Neural crest cell (in vitro differentiated cells): ENCODE measurements at regions not wholly inside any gene's neighbourhood (a gene's known extent, or its start where the extent isn't known, plus 50 kb on each side); places are given as distances from the start of the nearest gene placed in this dataset.

Source experiments
- DNase-seq: peaks from one replicate; pipeline ENCODE4 v3.0.0; 2021; ENCODE audit warnings: low read depth, mixed read lengths, low spot score
- H3K27ac Mint-ChIP-seq: one replicate; pipeline ENCODE4 v1.8.0; 2021; ENCODE audit warnings: mild to moderate bottlenecking, mixed read lengths; ENCODE audit not compliant: unreplicated experiment
- H3K27me3 Mint-ChIP-seq: 2 replicates; pipeline ENCODE4 v1.8.0; 2021; ENCODE audit warnings: low read depth, mild to moderate bottlenecking, mixed read lengths
- H3K36me3 Mint-ChIP-seq: 2 replicates; pipeline ENCODE4 v1.8.0; 2021; ENCODE audit warnings: low read depth, mild to moderate bottlenecking, mixed read lengths
- H3K4me1 Mint-ChIP-seq: 2 replicates; pipeline ENCODE4 v1.8.0; 2021; ENCODE audit warnings: mixed read lengths
- H3K4me3 Mint-ChIP-seq: one replicate; pipeline ENCODE4 v1.8.0; 2021; ENCODE audit warnings: mild to moderate bottlenecking, mixed read lengths
- H3K9me3 Mint-ChIP-seq: 2 replicates; pipeline ENCODE4 v1.8.0; 2021; ENCODE audit warnings: mixed read lengths
- TF ChIP-seq, protein P1 (sequence below): fragments of 200-600 bp; sonication (generic); conservative IDR thresholded peaks from 2 replicates; pipeline ENCODE4 v1.5.0; 2021; ENCODE audit warnings: antibody characterized with exemption, mild to moderate bottlenecking

DNA sequence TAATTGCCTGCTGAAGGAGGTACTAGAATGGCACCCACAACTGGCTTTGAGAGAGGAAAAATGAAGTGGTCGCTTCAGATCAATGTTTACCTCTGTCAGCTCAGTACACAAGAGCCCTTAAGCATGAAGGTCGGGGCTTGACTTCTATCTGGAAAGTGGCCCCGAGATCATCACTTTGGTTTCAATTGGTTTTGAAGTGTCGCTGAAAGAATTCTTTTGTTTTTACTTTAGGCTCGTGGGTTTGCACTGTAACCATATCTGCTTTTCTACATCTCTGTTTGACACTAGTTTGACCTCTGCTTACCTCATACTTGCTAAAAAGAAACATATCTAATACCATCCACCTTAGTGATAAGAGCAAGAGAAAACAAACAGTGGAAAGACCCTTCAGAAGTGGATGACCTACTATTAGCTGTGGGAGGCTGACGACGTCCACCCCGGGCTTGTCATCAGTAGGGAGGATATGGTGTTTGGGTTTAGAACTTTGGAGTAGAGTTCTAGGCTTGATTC, 361.8 kb downstream of the GATA3 start:
- no peak for DNase-seq
- no peak overlapping the region for H3K4me3 Mint-ChIP-seq

DNA sequence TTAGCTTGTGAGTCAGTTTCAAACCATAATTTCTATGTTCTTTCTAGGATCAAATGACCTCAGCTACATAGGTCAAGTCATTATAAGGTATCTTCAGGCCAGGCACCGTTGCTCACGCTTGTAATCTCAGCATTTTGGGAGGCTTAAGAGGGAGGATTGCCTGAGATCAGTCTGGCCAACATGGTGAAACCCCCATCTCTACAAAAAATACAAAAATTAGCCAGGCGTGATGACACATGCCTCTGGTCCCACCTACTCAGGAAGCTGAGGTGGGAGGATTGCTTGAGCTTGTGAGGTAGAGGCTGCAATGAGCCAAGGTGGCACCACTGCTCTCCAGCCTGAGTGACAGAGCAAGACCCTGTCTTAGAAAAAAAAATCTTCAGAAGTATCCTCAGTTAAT, 362.3 kb downstream of the GATA3 start:
- Mint-ChIP-seq H3K4me3 (no peak overlapping the region), H3K36me3 (no peaks in the 10 kb centered on the region), H3K27ac (no peak overlapping the region), H3K9me3 (peaks cover 4% of the 10 kb centered on the region), H3K27me3 (peaks cover 3% of the 10 kb centered on the region), H3K4me1 (no peaks in the 10 kb centered on the region)
- TF ChIP-seq, protein P1, sequence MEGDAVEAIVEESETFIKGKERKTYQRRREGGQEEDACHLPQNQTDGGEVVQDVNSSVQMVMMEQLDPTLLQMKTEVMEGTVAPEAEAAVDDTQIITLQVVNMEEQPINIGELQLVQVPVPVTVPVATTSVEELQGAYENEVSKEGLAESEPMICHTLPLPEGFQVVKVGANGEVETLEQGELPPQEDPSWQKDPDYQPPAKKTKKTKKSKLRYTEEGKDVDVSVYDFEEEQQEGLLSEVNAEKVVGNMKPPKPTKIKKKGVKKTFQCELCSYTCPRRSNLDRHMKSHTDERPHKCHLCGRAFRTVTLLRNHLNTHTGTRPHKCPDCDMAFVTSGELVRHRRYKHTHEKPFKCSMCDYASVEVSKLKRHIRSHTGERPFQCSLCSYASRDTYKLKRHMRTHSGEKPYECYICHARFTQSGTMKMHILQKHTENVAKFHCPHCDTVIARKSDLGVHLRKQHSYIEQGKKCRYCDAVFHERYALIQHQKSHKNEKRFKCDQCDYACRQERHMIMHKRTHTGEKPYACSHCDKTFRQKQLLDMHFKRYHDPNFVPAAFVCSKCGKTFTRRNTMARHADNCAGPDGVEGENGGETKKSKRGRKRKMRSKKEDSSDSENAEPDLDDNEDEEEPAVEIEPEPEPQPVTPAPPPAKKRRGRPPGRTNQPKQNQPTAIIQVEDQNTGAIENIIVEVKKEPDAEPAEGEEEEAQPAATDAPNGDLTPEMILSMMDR = no peak
- DNase-seq = no peak

More for the DNA sequence above, 361.8 kb downstream of the GATA3 start:
- Mint-ChIP-seq H3K9me3 (peaks cover 4% of the 10 kb centered on the region), H3K4me1 (no peaks in the 10 kb centered on the region), H3K27me3 (peaks cover 3% of the 10 kb centered on the region), H3K27ac (no peak overlapping the region), H3K36me3 (no peaks in the 10 kb centered on the region)
- TF ChIP-seq, protein P1 = no peak

DNA sequence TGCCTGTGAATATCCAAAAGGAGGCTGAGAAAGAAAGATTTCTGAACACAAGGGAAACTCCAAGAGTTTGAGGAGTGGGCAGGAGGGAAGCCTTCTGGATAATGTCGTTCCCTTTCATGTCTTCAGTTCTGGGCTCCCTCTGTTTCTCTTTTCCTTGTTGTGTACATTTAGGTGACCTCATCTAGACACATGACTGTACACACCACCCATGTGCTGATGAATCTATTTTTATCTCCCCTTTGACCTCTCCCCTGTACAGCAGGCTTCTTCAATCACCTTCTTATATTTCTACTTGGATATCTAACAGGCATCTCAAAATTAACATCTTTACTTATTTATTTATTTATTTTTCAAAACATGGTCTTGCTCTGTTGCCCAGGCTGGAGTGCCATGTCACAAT, 363.1 kb downstream of the GATA3 start:
- TF ChIP-seq, protein P1 = no peak

DNA sequence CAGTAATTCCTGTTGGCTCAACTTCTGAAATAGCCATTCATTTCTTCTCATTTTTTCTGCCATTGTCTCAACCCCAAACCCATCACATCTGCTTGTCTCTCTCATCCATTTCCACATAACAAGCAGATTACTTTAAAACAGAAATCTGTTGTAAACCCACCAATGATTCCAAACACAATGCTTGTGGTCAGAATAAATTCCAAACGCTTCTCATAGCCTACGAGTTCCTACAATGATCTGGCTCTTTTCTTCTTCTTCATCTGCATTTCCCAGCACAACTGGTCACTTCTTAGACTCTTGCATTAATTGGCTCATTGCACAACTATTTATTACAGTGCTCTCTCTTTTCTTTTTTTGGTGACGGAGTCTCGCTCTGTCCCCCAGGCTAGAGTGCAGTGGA, 364.1 kb downstream of the GATA3 start:
- H3K36me3 Mint-ChIP-seq = no peaks in the 10 kb centered on the region
- no peak overlapping the region for H3K4me3 Mint-ChIP-seq
- TF ChIP-seq, protein P1 = no peak
- no peak overlapping the region for H3K27ac Mint-ChIP-seq
- DNase-seq = no peak
- no peaks in the 10 kb centered on the region for H3K27me3 Mint-ChIP-seq
- no peaks in the 10 kb centered on the region for H3K4me1 Mint-ChIP-seq
- H3K9me3 Mint-ChIP-seq = peaks cover 4% of the 10 kb centered on the region

More for the DNA sequence above, 363.1 kb downstream of the GATA3 start:
- Mint-ChIP-seq H3K9me3 (peaks cover 4% of the 10 kb centered on the region), H3K36me3 (no peaks in the 10 kb centered on the region), H3K4me1 (no peaks in the 10 kb centered on the region), H3K4me3 (no peak overlapping the region), H3K27me3 (peaks cover 1% of the 10 kb centered on the region), H3K27ac (no peak overlapping the region)
- DNase-seq = no peak

DNA sequence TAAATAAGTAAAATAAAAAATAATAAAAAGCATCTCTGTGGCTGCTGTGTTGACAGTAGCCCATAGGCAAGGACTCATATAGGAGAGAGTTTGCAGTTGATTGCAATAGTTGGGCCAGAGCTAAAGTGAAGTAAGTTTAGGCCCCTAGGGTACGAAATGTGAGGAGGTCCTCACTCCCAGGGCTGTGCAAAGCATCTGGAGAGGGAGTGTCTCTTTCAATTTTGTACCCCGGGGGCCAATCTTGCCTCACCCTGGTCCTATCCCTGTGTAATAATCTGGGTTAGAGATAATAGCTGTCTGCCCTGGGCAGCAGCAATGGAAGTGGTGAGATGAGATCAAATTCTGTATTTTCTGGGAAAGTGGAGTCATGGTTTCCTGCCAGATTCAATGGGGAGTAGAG, 365.7 kb downstream of the GATA3 start:
- peaks cover 4% of the 10 kb centered on the region for H3K9me3 Mint-ChIP-seq
- H3K4me1 Mint-ChIP-seq = no peaks in the 10 kb centered on the region
- no peak overlapping the region for H3K27ac Mint-ChIP-seq
- peaks cover 2% of the 10 kb centered on the region for H3K27me3 Mint-ChIP-seq
- H3K4me3 Mint-ChIP-seq = no peak overlapping the region
- no peak for DNase-seq
- no peaks in the 10 kb centered on the region for H3K36me3 Mint-ChIP-seq
- TF ChIP-seq, protein P1 = no peak
